Right lobe of liver (tissue), 6 donors: ENCODE measurements at regions not wholly inside any gene's neighbourhood (a gene's known extent, or its start where the extent isn't known, plus 50 kb on each side); places are given as distances from the start of the nearest gene placed in this dataset.

Experiments
- ATAC-seq, 4 donors: fragments of 200-7000 bp; cut with Tn5 transposase; one replicate each; pipeline ENCODE4 v1.9.1; 2020; ENCODE audit warnings: mild to moderate bottlenecking in 4 of 4, moderate library complexity in 4 of 4
- DNase-seq, 3 donors: peaks; one replicate each; pipeline ENCODE4 v3.0.0-alpha.2; 2020
- H3K27ac ChIP-seq, 3 donors: fragments of 200-600 bp; one replicate each; pipeline ENCODE4 v1.8.0; 2022
- H3K27me3 ChIP-seq, 2 donors: fragments of 200-600 bp; one replicate each; pipeline ENCODE4 v1.8.0; 2022
- H3K36me3 ChIP-seq, 4 donors: fragments of 200-600 bp; sonication (generic) in 1 of 4; one replicate each; pipeline versions ENCODE4 v1.5.1 to v1.8.0; 2017 to 2022; ENCODE audit warnings: control low read depth in 1 of 4
- H3K4me1 ChIP-seq, 4 donors: fragments of 200-600 bp; sonication (generic) in 1 of 4; one replicate each; pipeline versions ENCODE4 v1.5.1 to v1.8.0; 2017 to 2022; ENCODE audit warnings: control low read depth in 1 of 4
- H3K4me3 ChIP-seq, 3 donors: fragments of 200-600 bp; one replicate each; pipeline ENCODE4 v1.8.0; 2022
- H3K9me3 ChIP-seq, 4 donors: fragments of 200-600 bp; sonication (generic) in 1 of 4; one replicate each; pipeline versions ENCODE4 v1.5.1 to v1.8.0; 2017 to 2022; ENCODE audit warnings: control low read depth in 1 of 4
- CTCF ChIP-seq, 4 donors: fragments of 200-600 bp in 3 of 4; fragments of 450-650 bp in 1 of 4; IDR thresholded peaks; one replicate each; pipeline versions ENCODE4 v1.5.1 to v1.8.0; 2016 to 2022; ENCODE audit warnings: antibody characterized with exemption in 4 of 4, mild to moderate bottlenecking in 2 of 4
- POLR2A ChIP-seq: fragments of 450-650 bp; IDR thresholded peaks from one replicate; pipeline ENCODE4 v1.6.1; 2017; ENCODE audit warnings: antibody characterized with exemption, mild to moderate bottlenecking
- WGBS: methylation state at CpG from one replicate; pipeline ENCODE4 v1.1.6; 2018; ENCODE audit warnings: low coverage, low lambda C conversion rate; ENCODE audit not compliant: insufficient coverage; ENCODE audit errors: missing lambda C conversion rate; 5-methylcytosine and 5-hydroxymethylcytosine counted together
- intact Hi-C, 2 donors: fragments of 100-400 bp; cut with DNase I; formaldehyde crosslinking; loops; one replicate each; pipeline versions ENCODE4 v1.11.2 to v1.14.1; 2022
- donor health status: DM: no; HTN: yes; CAD: no.
- donor health status: DM: no; HTN: no; CAD: no.
- donor health status: DM: no; HTN: no; CAD: no.
- donor health status: DM: no; HTN: yes; CAD: no.
- donor health status: DM: no; HTN: yes; CAD: no.

- DNase-seq (no peak), ATAC-seq (no peak)
- Histone ChIP-seq H3K27ac (no peak overlapping the region), H3K4me3 (no peak overlapping the region), H3K4me1 (no peaks in the 10 kb centered on the region), H3K36me3 (no peaks in the 10 kb centered on the region), H3K27me3 (no peaks in the 10 kb centered on the region), H3K9me3 (no peaks in the 10 kb centered on the region)
- TF ChIP-seq POLR2A, result no peak
- no peak for TF ChIP-seq CTCF (IDR thresholded peaks at IDR 0.05)
- intact Hi-C loops, result no loop called here
These were observed 1016.2 kb upstream of the PCDH20 start for GRCh38 chr13:62431852-62432251.

- H3K27ac ChIP-seq, result no peak overlapping the region
- H3K9me3 ChIP-seq, result no peaks in the 10 kb centered on the region
- WGBS, result 56% methylated on average over 3 of the region's 3 CpGs
- DNase-seq (no peak), ATAC-seq (no peak)
- H3K4me1 ChIP-seq, result no peaks in the 10 kb centered on the region
- no peak for TF ChIP-seq CTCF (IDR thresholded peaks at IDR 0.05)
- no peak for TF ChIP-seq POLR2A
- no peaks in the 10 kb centered on the region for H3K36me3 ChIP-seq
- intact Hi-C loops, result no loop called here
- H3K4me3 ChIP-seq, result no peak overlapping the region
- H3K27me3 ChIP-seq, result no peaks in the 10 kb centered on the region
These were observed 1003.2 kb upstream of the PCDH20 start for GRCh38 chr13:62418872-62419271.

- no peak for ATAC-seq
- no peaks in the 10 kb centered on the region for H3K4me1 ChIP-seq
- no peak for TF ChIP-seq CTCF (IDR thresholded peaks at IDR 0.05)
- no peak for TF ChIP-seq POLR2A
- H3K4me3 ChIP-seq, result no peak overlapping the region
- H3K27ac ChIP-seq, result no peak overlapping the region
- no peak for DNase-seq
- 36% methylated on average over 4 of the region's 4 CpGs for WGBS
- no peaks in the 10 kb centered on the region for H3K36me3 ChIP-seq
- intact Hi-C loops, result no loop called here
- no peaks in the 10 kb centered on the region for H3K27me3 ChIP-seq
- no peaks in the 10 kb centered on the region for H3K9me3 ChIP-seq
These were observed 1002.7 kb upstream of the PCDH20 start for GRCh38 chr13:62418376-62418775.

- no peak for ATAC-seq
- no peaks in the 10 kb centered on the region for H3K27me3 ChIP-seq
- H3K9me3 ChIP-seq, result no peaks in the 10 kb centered on the region
- intact Hi-C loops, result no loop called here
- TF ChIP-seq POLR2A (no peak), CTCF (IDR thresholded peaks at IDR 0.05) (no peak)
- no peak overlapping the region for H3K4me3 ChIP-seq
- 74% methylated on average over 5 of the region's 5 CpGs for WGBS
- H3K4me1 ChIP-seq, result no peaks in the 10 kb centered on the region
- H3K27ac ChIP-seq, result no peak overlapping the region
- no peaks in the 10 kb centered on the region for H3K36me3 ChIP-seq
- no peak for DNase-seq
These were observed 992.2 kb upstream of the PCDH20 start for GRCh38 chr13:62407871-62408270.

- no peaks in the 10 kb centered on the region for H3K27me3 ChIP-seq
- intact Hi-C loops, result no loop called here
- WGBS, result 58% methylated on average over 2 of the region's 2 CpGs
- DNase-seq, result no peak
- no peaks in the 10 kb centered on the region for H3K9me3 ChIP-seq
- no peaks in the 10 kb centered on the region for H3K4me1 ChIP-seq
- TF ChIP-seq POLR2A (no peak), CTCF (IDR thresholded peaks at IDR 0.05) (no peak)
- H3K36me3 ChIP-seq, result no peaks in the 10 kb centered on the region
- ATAC-seq, result no peak
- no peak overlapping the region for H3K4me3 ChIP-seq
- no peak overlapping the region for H3K27ac ChIP-seq
These were observed 972.9 kb upstream of the PCDH20 start for GRCh38 chr13:62388515-62388914.
